Stimulated activated CD4-positive, alpha-beta T cell treated with anti-CD3 and anti-CD28 coated beads, Interleukin-4, amount 100 ng/mL, for 4 hours (primary cell): ENCODE measurements at regions not wholly inside any gene's neighbourhood (a gene's known extent, or its start where the extent isn't known, plus 50 kb on each side); places are given as distances from the start of the nearest gene placed in this dataset.

Experiments used
- DNase-seq, 2 experiments: peaks; one replicate each; pipeline ENCODE4 v3.0.0-alpha.2; 2020

GRCh38 chr5:89044674-89045200, 161.8 kb upstream of the MEF2C start:
- no peak for DNase-seq

- DNase-seq = no peak
These were observed 160.7 kb upstream of the MEF2C start for GRCh38 chr5:89043676-89044075.

DNA sequence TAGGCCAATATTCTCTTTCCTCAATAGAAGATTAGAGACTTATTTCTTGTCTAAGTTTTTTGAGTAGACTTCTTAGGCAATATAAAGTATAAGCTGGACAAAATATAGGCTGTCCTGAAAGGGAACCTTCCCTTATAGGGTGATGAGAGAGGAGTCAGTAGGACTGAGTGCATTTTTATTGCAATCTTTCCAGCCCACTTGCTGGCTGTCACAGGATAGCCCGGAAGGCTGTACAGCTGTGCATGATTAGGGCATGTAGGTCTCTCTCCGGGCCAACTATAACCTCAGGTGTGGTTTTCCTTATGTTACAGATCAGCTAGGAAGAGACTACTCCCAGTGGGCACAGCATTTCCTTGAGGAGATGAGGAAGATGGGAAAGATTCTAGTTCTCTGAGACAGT, 159.8 kb upstream of the MEF2C start:
- no peak for DNase-seq

- no peak for DNase-seq
These were observed 159.0 kb upstream of the MEF2C start for GRCh38 chr5:89041976-89042375.

DNA sequence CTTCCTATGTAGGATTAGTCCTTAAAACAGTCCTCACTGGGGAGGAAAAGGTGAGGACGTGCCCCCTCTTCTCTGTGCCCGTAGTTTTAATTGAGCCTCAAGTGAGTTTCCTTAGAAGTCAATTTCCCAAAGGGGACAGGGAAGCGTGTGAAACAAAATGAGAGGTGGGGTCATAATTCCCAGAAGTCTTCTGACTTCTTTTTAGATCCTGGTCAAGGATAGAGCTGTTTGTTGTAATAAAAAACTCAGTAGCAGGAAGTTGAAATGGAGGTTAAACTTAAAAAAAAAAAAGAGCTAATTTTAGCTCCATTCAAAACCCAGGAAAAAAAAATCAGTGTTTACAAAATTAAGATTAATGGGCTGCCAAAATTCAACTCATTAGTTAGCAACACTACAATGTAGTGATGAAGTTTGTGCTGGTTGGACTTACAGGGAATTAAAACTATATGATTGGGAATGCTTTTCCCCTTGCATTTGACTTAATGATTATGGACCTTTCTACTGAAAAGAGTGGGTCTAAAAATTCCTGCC, 158.3 kb upstream of the MEF2C start:
- DNase-seq = no peak

DNA sequence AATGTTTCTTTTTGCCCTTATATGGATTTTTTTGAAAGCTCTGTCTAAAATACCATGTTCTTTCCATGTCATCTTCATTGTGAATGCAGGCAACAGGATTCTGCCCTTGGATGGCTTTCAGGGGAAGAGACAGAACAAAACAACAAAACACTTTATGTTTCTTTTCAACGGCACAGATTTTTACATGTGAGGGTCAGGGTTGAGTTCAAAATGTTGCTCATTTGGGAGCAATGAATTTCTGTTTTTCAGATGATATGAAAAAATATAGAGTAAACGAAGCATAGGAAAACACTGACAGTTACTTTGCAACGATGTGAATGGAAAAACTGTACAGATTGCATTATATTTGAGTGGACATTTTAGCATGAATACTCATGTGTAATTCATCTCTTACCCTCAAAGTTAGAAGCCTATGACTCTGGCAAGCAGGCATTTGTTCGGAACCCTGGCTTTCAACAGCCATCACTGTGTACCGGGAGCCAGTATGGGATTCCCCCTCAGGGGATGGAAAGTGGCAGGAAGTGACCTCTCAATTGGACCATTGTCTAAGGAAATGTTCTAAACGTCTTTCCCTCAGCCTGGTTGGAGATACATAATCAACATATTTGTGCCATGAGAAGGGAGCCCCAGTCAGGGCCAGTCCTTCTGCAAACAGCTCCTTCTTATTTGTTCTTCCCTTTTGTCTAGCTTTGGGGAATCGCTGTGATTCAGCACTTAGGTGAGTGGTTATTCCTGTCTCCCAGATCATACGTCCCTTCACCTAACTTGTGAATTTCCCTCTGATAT, 153.9 kb upstream of the MEF2C start:
- no peak for DNase-seq

DNA sequence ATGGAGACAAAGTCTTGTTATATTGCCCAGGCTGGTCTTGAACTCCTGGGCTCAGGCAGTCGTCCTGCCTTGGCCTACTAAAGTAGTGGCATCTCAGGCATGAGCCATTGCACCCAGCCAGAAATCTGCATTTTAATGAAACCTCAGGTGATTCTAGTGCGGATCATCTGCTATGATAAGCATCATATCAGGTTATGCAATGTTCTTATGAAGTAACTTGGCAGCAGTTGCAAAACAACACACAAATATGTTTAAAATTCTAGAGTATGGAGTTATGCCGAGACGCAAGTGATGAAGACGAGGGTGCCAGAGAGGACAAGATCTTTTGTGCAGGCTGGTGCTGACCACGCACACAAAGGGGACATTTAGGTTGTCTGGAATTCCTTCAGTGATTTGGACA, 153.2 kb upstream of the MEF2C start:
- DNase-seq = no peak

GRCh38 chr5:89034588-89034987, 151.6 kb upstream of the MEF2C start:
- no peak for DNase-seq

DNA sequence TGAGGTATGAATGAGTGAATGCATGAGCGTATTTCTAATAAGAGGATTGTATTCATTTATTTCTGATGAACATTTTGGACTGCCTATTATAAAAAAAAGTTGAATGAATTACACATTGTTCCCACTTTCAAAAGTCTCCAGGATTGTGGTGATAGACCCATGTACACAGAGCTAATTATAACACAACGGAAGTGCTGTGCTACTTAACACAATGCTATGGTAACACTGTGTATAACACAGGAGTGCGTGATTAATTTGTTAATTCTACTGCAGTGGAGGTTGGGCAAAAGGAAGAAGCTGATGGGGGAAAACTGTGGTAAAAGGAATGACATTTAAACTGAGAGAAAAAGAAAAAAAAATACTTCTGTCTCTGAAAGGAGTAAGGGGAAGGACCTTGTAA, 147.8 kb upstream of the MEF2C start:
- no peak for DNase-seq

GRCh38 chr5:89028595-89029285, 145.8 kb upstream of the MEF2C start:
- no peak for DNase-seq

DNA sequence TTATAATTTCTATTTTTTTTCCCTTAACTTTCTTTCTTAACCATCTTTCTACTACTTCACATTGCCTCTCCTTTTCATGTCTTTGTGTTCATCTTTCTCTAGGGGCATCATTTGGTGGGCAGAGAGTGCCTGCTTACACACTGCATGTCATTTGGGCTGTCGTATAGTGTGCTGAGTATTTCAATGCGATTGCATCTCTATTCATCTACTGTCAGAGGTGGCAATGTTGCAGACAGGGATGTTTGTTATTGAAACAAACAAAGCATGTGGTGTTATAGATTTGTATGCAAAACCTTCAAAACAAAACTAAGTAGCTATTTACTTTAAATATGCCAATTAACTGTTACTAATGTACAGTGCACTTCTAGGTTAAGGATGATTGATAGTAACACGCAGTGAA, 141.1 kb upstream of the MEF2C start:
- no peak for DNase-seq

GRCh38 chr5:89020926-89021610, 138.1 kb upstream of the MEF2C start:
- DNase-seq = no peak

DNA sequence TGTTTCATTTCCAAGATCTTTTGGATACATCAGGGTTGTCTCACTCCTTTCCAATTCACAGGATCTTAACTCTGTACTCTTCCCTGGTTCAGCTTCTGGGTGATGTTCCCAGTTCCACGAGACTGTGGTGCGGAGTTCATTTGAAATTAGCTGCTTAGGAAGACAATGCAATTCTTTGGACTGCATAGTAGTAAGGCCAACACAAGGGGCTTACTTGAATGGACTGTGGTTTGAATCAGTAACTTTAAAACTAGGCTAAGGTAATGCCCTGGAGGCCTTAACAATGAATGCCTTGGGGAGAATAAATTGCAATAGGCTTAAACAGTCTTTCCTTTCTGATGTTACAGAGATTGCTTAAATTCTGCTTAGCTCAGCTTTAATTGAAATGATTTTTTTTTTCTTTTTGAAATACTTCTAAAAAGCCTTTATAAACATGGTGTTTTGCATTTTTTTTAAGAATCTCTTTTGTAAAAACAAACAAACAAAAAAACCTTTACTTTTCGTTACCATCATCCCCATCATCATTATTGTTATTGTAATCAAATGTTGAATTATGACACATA, 133.8 kb upstream of the MEF2C start:
- no peak for DNase-seq

- no peak for DNase-seq
These were observed 132.4 kb upstream of the MEF2C start for GRCh38 chr5:89015409-89015808.

- DNase-seq = no peak
These were observed 129.1 kb upstream of the MEF2C start for GRCh38 chr5:89011778-89012711.

GRCh38 chr5:89010512-89010911, 127.5 kb upstream of the MEF2C start:
- DNase-seq = no peak

GRCh38 chr5:89008291-89008690, 125.3 kb upstream of the MEF2C start:
- no peak for DNase-seq

DNA sequence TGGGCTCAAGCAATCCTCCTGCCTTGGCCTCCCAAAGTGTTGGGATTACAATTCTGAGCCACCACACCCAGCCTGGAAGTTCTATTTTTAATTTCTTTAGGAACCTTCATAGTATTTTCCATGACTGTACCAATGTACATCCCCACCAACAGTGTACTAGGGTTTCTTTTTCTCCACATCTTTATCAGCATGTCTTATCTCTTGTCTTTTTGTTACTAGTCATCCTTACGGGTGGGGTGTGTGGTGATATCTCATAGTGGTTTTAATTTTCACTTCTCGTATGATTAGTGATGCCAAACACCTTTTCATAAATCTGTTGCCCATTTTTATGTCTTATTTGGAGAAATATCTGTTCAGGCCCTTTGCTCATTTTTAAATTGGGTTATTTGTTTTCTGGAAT, 123.0 kb upstream of the MEF2C start:
- DNase-seq = no peak

- no peak for DNase-seq
These were observed 121.4 kb upstream of the MEF2C start for GRCh38 chr5:89004379-89004778.

GRCh38 chr5:89003563-89004036, 120.6 kb upstream of the MEF2C start:
- DNase-seq = no peak

DNA sequence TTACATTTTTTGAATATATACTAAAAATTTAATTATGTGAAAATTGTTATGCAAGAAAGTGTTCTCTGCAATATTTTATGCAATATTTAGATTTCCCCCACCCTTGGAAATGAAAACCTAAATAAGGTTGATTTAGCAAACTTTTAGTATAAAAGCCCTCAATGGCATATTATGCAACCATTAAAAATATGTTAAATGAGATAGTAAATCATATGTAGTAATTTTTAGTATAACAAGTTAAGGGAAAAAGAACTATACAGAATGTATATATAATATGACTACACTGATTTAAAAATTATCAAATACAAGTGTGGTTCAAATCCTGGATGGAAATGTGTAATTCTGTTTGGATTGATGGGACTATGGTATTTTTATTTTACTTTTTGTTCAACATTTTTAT, 116.9 kb upstream of the MEF2C start:
- DNase-seq = no peak

GRCh38 chr5:88997937-88998336, 115.0 kb upstream of the MEF2C start:
- DNase-seq = no peak
